A549 (cell line): ENCODE measurements at regions not wholly inside any gene's neighbourhood (a gene's known extent, or its start where the extent isn't known, plus 50 kb on each side); places are given as distances from the start of the nearest gene placed in this dataset.
"Not testable (repeated sequence)": the region's sequence is repeated elsewhere in the genome, so short reads cannot be mapped to it uniquely, and the experiment has no call there.

Source experiments
- ATAC-seq, 2 experiments: fragments of 200-7000 bp in 1 of 2; fragments of >200 bp in 1 of 2; cut with Nextera tagmentation in 1 of 2; cut with Tn5 transposase in 1 of 2; 3 replicates each; pipeline versions ENCODE4 v1.8.0 to v1.9.1; 2018 to 2020; ENCODE audit warnings: mild to moderate bottlenecking in 1 of 2, moderate library complexity in 1 of 2
- CTCF ChIA-PET: fragments of 300-600 bp; sonication (Branson Sonifier 250); formaldehyde crosslinking; extraction: SDS; loops from one replicate; lab custom pipeline; 2021; ENCODE audit warnings: antibody characterized with exemption, inconsistent platforms; lab: Yijun Ruan, JAX
- POLR2A ChIA-PET: fragments of 350-600 bp; formaldehyde crosslinking; extraction: SDS; loops from one replicate; lab custom pipeline; 2021; ENCODE audit warnings: antibody characterized with exemption, inconsistent platforms; lab: Yijun Ruan, JAX
- DNase-seq, 2 experiments: peaks; one replicate each; pipeline versions ENCODE4 v3.0.0 to v3.0.0-alpha.2; 2011 to 2016; ENCODE audit warnings: low read depth in 1 of 2, low spot score in 1 of 2
- FAIRE-seq: peaks from 2 replicates; lab custom pipeline; 2011; peaks lifted over from hg19 to GRCh38; lab: Jason Lieb, UNC
- H3K27ac ChIP-seq, 2 experiments: fragments of >200 bp; sonication (Bioruptor Twin); formaldehyde crosslinking; 3 replicates each; pipeline ENCODE4 v1.5.1; 2016 to 2017
- H3K4me1 ChIP-seq: fragments of >200 bp; sonication (Bioruptor Twin); formaldehyde crosslinking; 3 replicates; pipeline ENCODE4 v1.6.1; 2016
- H3K4me2 ChIP-seq: fragments of >200 bp; sonication (Bioruptor Twin); formaldehyde crosslinking; 3 replicates; pipeline ENCODE4 v1.6.1; 2016
- H3K4me3 ChIP-seq: fragments of >200 bp; sonication (Bioruptor Twin); formaldehyde crosslinking; 3 replicates; pipeline ENCODE4 v1.5.1; 2016
- H3K9me3 ChIP-seq: fragments of >200 bp; sonication (Bioruptor Twin); formaldehyde crosslinking; 3 replicates; pipeline ENCODE4 v1.6.1; 2016
- CTCF ChIP-seq: fragments of >200 bp; sonication (Bioruptor Twin); formaldehyde crosslinking; IDR thresholded peaks from 3 replicates; pipeline ENCODE4 v1.5.1; 2016
- RAD21 ChIP-seq, 2 experiments: fragments of >200 bp in 1 of 2; sonication (Bioruptor Twin) in 1 of 2; formaldehyde crosslinking in 1 of 2; IDR thresholded peaks in 1 of 2; conservative IDR thresholded peaks in 1 of 2; 2 replicates in 1 of 2; 3 replicates in 1 of 2; pipeline ENCODE4 v1.6.1; 2012 to 2018; ENCODE audit warnings: inconsistent platforms in 1 of 2
- SMC3 ChIP-seq: fragments of >200 bp; sonication (Bioruptor Twin); formaldehyde crosslinking; IDR thresholded peaks from 3 replicates; pipeline ENCODE4 v1.6.1; 2018; ENCODE audit warnings: inconsistent platforms
- WGBS: methylation state at CpG from one replicate; pipeline ENCODE4 v1.1.6; 2017; ENCODE audit errors: missing lambda C conversion rate; 5-methylcytosine and 5-hydroxymethylcytosine counted together

- H3K9me3 ChIP-seq, ATAC-seq, FAIRE-seq, POLR2A ChIA-PET, DNase-seq, H3K4me1 ChIP-seq, H3K4me3 ChIP-seq, CTCF ChIA-PET: not testable (repeated sequence)
- 0% methylated on average over 3 of the region's 4 CpGs for WGBS
- TF ChIP-seq RAD21 (conservative IDR thresholded peaks at IDR 0.05 in 1 of 2, IDR thresholded peaks at IDR 0.05 in 1 of 2) (peak; percentile 42 to 49), CTCF (peak; percentile 38), SMC3 (peak; percentile 15; the same call in 1 of the 3 replicates)
- TF ChIP-seq, all 56 proteins: peak for 3; not testable (repeated sequence) for 53
- H3K27ac ChIP-seq: not testable (repeated sequence)
- H3K4me2 ChIP-seq: peak overlapping the region; percentile 55; the same call in 1 of the 3 replicates
These were observed 512.8 kb downstream of the FOXD4L5 start for GRCh38 chr9:64772123-64772736.
